HFFc6 (cell line): ENCODE measurements at regions not wholly inside any gene's neighbourhood (a gene's known extent, or its start where the extent isn't known, plus 50 kb on each side); places are given as distances from the start of the nearest gene placed in this dataset.
"Not testable (repeated sequence)": the region's sequence is repeated elsewhere in the genome, so short reads cannot be mapped to it uniquely, and the experiment has no call there.

ENCODE experiments used
- DNase-seq: peaks from one replicate; pipeline ENCODE4 v3.0.0-alpha.2; 2018
- H3K27ac Mint-ChIP-seq: 2 replicates; pipeline ENCODE4 v1.8.0; 2020; ENCODE audit warnings: mild to moderate bottlenecking, mixed read lengths
- H3K27me3 Mint-ChIP-seq: 2 replicates; pipeline ENCODE4 v1.8.0; 2021; ENCODE audit warnings: mild to moderate bottlenecking, moderate library complexity, mixed read lengths; ENCODE audit not compliant: insufficient read depth
- H3K36me3 Mint-ChIP-seq: 2 replicates; pipeline ENCODE4 v1.8.0; 2021; ENCODE audit warnings: low read depth, mixed read lengths
- H3K4me1 Mint-ChIP-seq: 2 replicates; pipeline ENCODE4 v1.8.0; 2020; ENCODE audit warnings: low read depth, mixed read lengths
- H3K4me3 Mint-ChIP-seq: 2 replicates; pipeline ENCODE4 v1.8.0; 2020; ENCODE audit warnings: mild to moderate bottlenecking, moderate library complexity, mixed read lengths
- H3K9me3 Mint-ChIP-seq: 2 replicates; pipeline ENCODE4 v1.8.0; 2020; ENCODE audit warnings: mild to moderate bottlenecking, mixed read lengths
- CTCF ChIP-seq: fragments of 200-600 bp; sonication (generic); IDR thresholded peaks from 2 replicates; pipeline ENCODE4 v1.5.0; 2021; ENCODE audit warnings: antibody characterized with exemption, mild to moderate bottlenecking

GRCh38 chr14:48319823-48320222 lies 644.4 kb upstream of the MDGA2 start:
- H3K27me3 Mint-ChIP-seq: no peaks in the 10 kb centered on the region; the same call in 1 of the 2 replicates
- TF ChIP-seq CTCF: no peak
- H3K27ac Mint-ChIP-seq: no peak overlapping the region
- no peak for DNase-seq
- H3K36me3 Mint-ChIP-seq: no peaks in the 10 kb centered on the region
- no peak overlapping the region for H3K4me3 Mint-ChIP-seq
- H3K9me3 Mint-ChIP-seq: peaks cover 18% of the 10 kb centered on the region
- no peaks in the 10 kb centered on the region for H3K4me1 Mint-ChIP-seq

- no peak overlapping the region for H3K4me3 Mint-ChIP-seq
- TF ChIP-seq CTCF: no peak
- no peaks in the 10 kb centered on the region for H3K4me1 Mint-ChIP-seq
- H3K9me3 Mint-ChIP-seq: peaks cover 14% of the 10 kb centered on the region
- H3K27ac Mint-ChIP-seq: no peak overlapping the region
- no peak for DNase-seq
- no peaks in the 10 kb centered on the region for H3K36me3 Mint-ChIP-seq
- no peaks in the 10 kb centered on the region for H3K27me3 Mint-ChIP-seq
These were observed 629.3 kb upstream of the MDGA2 start for GRCh38 chr14:48304729-48305128.

- no peak for TF ChIP-seq CTCF
- no peaks in the 10 kb centered on the region for H3K36me3 Mint-ChIP-seq
These were observed 614.3 kb upstream of the MDGA2 start for GRCh38 chr14:48289701-48290100.

GRCh38 chr14:48285217-48285616 lies 609.8 kb upstream of the MDGA2 start:
- H3K4me3 Mint-ChIP-seq, DNase-seq, H3K36me3 Mint-ChIP-seq, H3K4me1 Mint-ChIP-seq, H3K27ac Mint-ChIP-seq, H3K27me3 Mint-ChIP-seq: not testable (repeated sequence)
- H3K9me3 Mint-ChIP-seq: peaks cover 35% of the 10 kb centered on the region

More at GRCh38 chr14:48289701-48290100, 614.3 kb upstream of the MDGA2 start:
- H3K27me3 Mint-ChIP-seq: no peaks in the 10 kb centered on the region
- H3K4me3 Mint-ChIP-seq: no peak overlapping the region
- DNase-seq: no peak
- H3K27ac Mint-ChIP-seq: no peak overlapping the region
- no peaks in the 10 kb centered on the region for H3K4me1 Mint-ChIP-seq
- peaks cover 22% of the 10 kb centered on the region for H3K9me3 Mint-ChIP-seq

GRCh38 chr14:48275301-48275700 lies 599.9 kb upstream of the MDGA2 start:
- no peak overlapping the region for H3K4me3 Mint-ChIP-seq
- H3K4me1 Mint-ChIP-seq: no peaks in the 10 kb centered on the region
- H3K27me3 Mint-ChIP-seq: no peaks in the 10 kb centered on the region
- no peak overlapping the region for H3K27ac Mint-ChIP-seq
- no peak for TF ChIP-seq CTCF
- peaks cover 51% of the 10 kb centered on the region for H3K9me3 Mint-ChIP-seq
- no peak for DNase-seq
- H3K36me3 Mint-ChIP-seq: no peaks in the 10 kb centered on the region

- H3K27ac Mint-ChIP-seq: no peak overlapping the region
- H3K36me3 Mint-ChIP-seq: no peaks in the 10 kb centered on the region
- H3K4me3 Mint-ChIP-seq: no peak overlapping the region
- H3K27me3 Mint-ChIP-seq: no peaks in the 10 kb centered on the region
- no peak for TF ChIP-seq CTCF
- peaks cover 47% of the 10 kb centered on the region for H3K9me3 Mint-ChIP-seq
- DNase-seq: no peak
- no peaks in the 10 kb centered on the region for H3K4me1 Mint-ChIP-seq
These were observed 599.4 kb upstream of the MDGA2 start for GRCh38 chr14:48274826-48275225.

GRCh38 chr14:48267926-48268325 lies 592.5 kb upstream of the MDGA2 start:
- not testable (repeated sequence) for H3K27ac Mint-ChIP-seq, H3K4me1 Mint-ChIP-seq, H3K36me3 Mint-ChIP-seq, DNase-seq, H3K4me3 Mint-ChIP-seq, H3K27me3 Mint-ChIP-seq
- peaks cover 24% of the 10 kb centered on the region for H3K9me3 Mint-ChIP-seq

- H3K27ac Mint-ChIP-seq: not testable (repeated sequence)
These were observed 590.8 kb upstream of the MDGA2 start for GRCh38 chr14:48266201-48266600.

More at GRCh38 chr14:48266201-48266600, 590.8 kb upstream of the MDGA2 start:
- H3K4me1 Mint-ChIP-seq, H3K27me3 Mint-ChIP-seq, DNase-seq, H3K36me3 Mint-ChIP-seq, H3K4me3 Mint-ChIP-seq: not testable (repeated sequence)
- peaks cover 28% of the 10 kb centered on the region for H3K9me3 Mint-ChIP-seq
